Lung (tissue), 11 donors: ENCODE measurements at regions not wholly inside any gene's neighbourhood (a gene's known extent, or its start where the extent isn't known, plus 50 kb on each side); places are given as distances from the start of the nearest gene placed in this dataset.
A peak's percentile ranks its signal among the peaks of the same experiment; 100 is the strongest.

ENCODE experiments used
- ATAC-seq: fragments of 200-7000 bp; cut with Tn5 transposase; one replicate; pipeline ENCODE4 v1.9.1; 2020; ENCODE audit warnings: moderate number of reproducible peaks; ENCODE audit not compliant: insufficient read depth, low FRiP score
- DNase-seq, 3 donors: peaks; one replicate each; pipeline ENCODE4 v3.0.0-alpha.2; 2013 to 2017
- H3K27ac ChIP-seq, 2 donors: one replicate each; pipeline ENCODE4 v1.5.1; 2013; ENCODE audit warnings: mild to moderate bottlenecking in 2 of 2, moderate library complexity in 2 of 2, control low read depth in 1 of 2, inconsistent platforms in 1 of 2, low read depth in 1 of 2, low read length in 1 of 2
- H3K27me3 ChIP-seq, 3 donors: one replicate each; pipeline ENCODE4 v1.5.1; 2013; ENCODE audit warnings: low read length in 2 of 3; ENCODE audit not compliant: control insufficient read depth in 3 of 3, insufficient read depth in 3 of 3
- H3K36me3 ChIP-seq, 4 donors: one replicate each; pipeline ENCODE4 v1.5.1; 2013; ENCODE audit warnings: low read length in 4 of 4, mild to moderate bottlenecking in 1 of 4, moderate library complexity in 1 of 4; ENCODE audit not compliant: control insufficient read depth in 4 of 4, insufficient read depth in 4 of 4
- H3K4me1 ChIP-seq, 5 donors: one replicate each; pipeline ENCODE4 v1.5.1; 2013; ENCODE audit warnings: low read length in 5 of 5, mild to moderate bottlenecking in 2 of 5, moderate library complexity in 1 of 5; ENCODE audit not compliant: control insufficient read depth in 5 of 5, insufficient read depth in 5 of 5
- H3K4me3 ChIP-seq: one replicate; pipeline ENCODE4 v1.5.1; 2013; ENCODE audit warnings: mild to moderate bottlenecking, control low read depth, moderate library complexity
- H3K9ac ChIP-seq, 2 donors: one replicate each; pipeline ENCODE4 v1.5.1; 2013; ENCODE audit warnings: low read length in 2 of 2, control low read depth in 1 of 2; ENCODE audit not compliant: insufficient read depth in 1 of 2
- H3K9me3 ChIP-seq, 4 donors: one replicate each; pipeline ENCODE4 v1.5.1; 2013; ENCODE audit warnings: low read length in 3 of 4, mild to moderate bottlenecking in 1 of 4, moderate library complexity in 1 of 4; ENCODE audit not compliant: control insufficient read depth in 4 of 4, insufficient read depth in 3 of 4
- WGBS, 2 donors: extraction: QIAGEN DNeasy Blood & Tissue Kit; methylation state at CpG; one replicate each; pipeline ENCODE4 v1.1.7; 2013; 5-methylcytosine and 5-hydroxymethylcytosine counted together
- TF ChIP-seq, protein P1 (sequence below): IDR thresholded peaks from 2 replicates; pipeline ENCODE4 v1.5.1; 2012; ENCODE audit warnings: mild to moderate bottlenecking; ENCODE audit errors: control extremely low read depth, extremely low read depth
- donor health status: control.
- donor health status: control.
- donor health status: Bipolar disorder and iron deficiency.
- donor health status: healthy.
- donor health status: DM: yes; HTN: yes; CAD: no.

DNA sequence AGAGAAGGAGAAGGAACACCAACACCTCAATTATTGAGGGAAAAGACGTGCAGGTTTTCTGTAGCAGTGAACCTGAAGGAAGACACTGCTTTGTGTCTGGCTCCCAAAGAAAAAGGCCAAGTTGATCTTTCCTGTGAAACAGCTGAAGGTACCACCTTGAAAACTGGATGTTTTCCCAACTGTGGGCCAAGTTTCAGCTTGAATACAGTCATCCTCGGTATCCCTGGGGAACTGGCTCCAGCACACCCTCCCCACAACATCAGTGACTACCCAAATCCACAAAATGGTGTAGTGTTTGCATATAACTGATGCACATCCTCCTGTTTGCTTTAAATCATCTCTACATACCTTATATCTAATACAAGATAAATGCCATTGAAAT is 297.0 kb upstream of the PITRM1 start:
- no peak for DNase-seq
- no peak for ATAC-seq
- TF ChIP-seq, protein P1, sequence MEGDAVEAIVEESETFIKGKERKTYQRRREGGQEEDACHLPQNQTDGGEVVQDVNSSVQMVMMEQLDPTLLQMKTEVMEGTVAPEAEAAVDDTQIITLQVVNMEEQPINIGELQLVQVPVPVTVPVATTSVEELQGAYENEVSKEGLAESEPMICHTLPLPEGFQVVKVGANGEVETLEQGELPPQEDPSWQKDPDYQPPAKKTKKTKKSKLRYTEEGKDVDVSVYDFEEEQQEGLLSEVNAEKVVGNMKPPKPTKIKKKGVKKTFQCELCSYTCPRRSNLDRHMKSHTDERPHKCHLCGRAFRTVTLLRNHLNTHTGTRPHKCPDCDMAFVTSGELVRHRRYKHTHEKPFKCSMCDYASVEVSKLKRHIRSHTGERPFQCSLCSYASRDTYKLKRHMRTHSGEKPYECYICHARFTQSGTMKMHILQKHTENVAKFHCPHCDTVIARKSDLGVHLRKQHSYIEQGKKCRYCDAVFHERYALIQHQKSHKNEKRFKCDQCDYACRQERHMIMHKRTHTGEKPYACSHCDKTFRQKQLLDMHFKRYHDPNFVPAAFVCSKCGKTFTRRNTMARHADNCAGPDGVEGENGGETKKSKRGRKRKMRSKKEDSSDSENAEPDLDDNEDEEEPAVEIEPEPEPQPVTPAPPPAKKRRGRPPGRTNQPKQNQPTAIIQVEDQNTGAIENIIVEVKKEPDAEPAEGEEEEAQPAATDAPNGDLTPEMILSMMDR = no peak
- Histone ChIP-seq H3K4me3 (no peak overlapping the region), H3K27me3 (no peaks in the 10 kb centered on the region), H3K36me3 (no peaks in the 10 kb centered on the region), H3K9ac (no peak overlapping the region), H3K9me3 (no peaks in the 10 kb centered on the region), H3K27ac (peak overlapping the region; percentile 65 to 87), H3K4me1 (peaks cover 4 to 29% (median 11%) of the 10 kb centered on the region in 5 donors)
- WGBS, 2 donors = 71 to 83% methylated on average over 2 of the region's 2 CpGs

DNA sequence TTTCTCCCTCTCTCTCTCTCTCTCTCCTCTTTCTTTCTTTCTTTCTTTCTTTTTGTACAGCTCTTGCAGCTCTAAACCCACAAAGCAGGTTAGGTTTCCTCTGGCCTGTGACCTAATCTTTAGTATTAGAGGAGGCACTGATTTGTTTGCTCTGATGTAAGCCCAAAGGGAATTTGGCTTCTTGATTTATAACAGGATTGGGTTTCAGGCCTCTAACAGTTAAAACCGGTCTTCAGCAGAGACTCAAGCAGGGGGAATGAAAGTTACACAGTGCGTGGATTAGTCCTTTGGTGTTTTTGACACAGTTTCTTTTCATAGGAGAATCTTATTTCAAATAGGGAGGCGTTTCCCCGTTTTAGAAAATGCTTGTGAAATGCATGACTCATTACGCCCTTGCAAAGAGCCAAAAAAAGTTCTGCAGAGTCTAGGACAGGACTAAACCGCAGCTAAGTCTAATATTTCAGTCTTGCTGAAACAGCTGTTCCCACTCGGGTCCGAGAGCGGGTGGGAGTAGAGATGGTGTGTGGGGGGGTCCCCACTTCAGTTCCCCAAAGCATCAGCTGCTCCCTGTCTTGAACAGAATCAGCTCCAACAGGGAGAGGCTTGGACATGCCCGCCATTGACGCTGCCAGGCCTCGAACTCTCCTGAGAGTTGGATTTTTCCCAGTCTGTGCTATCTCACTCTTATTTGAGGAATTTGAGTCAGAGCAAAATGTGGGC is 296.5 kb upstream of the PITRM1 start:
- Histone ChIP-seq H3K9me3 (no peaks in the 10 kb centered on the region), H3K4me3 (no peak overlapping the region), H3K36me3 (no peaks in the 10 kb centered on the region), H3K4me1 (peaks cover 5 to 29% (median 11%) of the 10 kb centered on the region in 5 donors), H3K9ac (peak overlapping the region in 1 of 2 donors; percentile 32), H3K27ac (peak overlapping the region; percentile 87 to 92), H3K27me3 (no peaks in the 10 kb centered on the region)
- TF ChIP-seq, protein P1 = no peak
- 32 to 33% methylated on average over 12 of the region's 12 CpGs for WGBS, 2 donors
- ATAC-seq = peak; percentile 14
- DNase-seq = peak in 2 of 3 donors; percentile 73 to 82

DNA sequence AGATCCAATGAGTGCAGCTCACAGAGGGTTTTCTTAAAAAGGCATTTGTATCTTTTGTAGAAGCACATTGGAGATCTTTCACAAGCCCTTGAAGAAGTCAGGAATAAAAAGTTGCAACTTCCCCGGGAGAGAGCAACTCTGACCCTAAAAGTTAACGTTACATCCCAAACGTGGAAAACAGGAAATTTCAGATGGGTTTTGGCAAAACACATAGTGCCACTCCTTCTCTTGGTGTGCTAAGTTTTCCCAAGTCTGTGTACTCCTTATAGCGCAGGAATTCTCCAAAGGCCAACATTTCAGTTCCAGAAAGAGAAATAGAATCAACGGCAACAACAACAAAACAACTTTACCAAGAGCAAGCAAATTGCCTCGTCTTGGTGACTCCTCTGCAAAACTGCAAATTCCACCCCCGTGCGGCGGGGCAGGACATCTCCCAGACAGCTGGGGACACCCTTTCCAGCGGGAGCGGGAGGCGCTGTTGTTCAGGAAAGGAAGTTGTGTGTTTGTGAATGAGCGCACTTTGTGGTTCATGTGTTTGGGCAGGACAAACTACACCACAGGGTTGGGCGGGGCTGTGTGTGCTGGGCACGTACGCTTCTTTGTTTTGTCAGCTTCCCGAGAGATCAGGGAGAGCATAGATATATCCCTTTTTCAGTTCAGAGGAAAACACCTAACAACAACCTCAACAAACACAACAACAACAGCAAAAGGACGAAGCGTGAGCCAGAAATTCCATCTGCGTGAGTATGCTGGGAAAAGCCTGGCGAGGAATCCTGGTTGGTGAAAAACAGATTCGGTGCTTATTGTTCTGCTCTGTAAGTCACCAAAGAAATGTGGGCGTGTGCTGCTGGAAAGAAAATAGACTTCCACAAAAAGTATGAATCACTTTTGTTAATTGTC is 294.7 kb upstream of the PITRM1 start:
- no peaks in the 10 kb centered on the region for H3K9me3 ChIP-seq
- DNase-seq = peak; percentile 33 to 65 (median 55)
- no peaks in the 10 kb centered on the region for H3K27me3 ChIP-seq
- no peaks in the 10 kb centered on the region for H3K36me3 ChIP-seq
- ATAC-seq = peak; percentile 31
- peak overlapping the region; percentile 91 to 92 for H3K27ac ChIP-seq
- H3K4me3 ChIP-seq = no peak overlapping the region
- H3K9ac ChIP-seq = peak overlapping the region in 1 of 2 donors; percentile 49
- 44 to 53% methylated on average over 23 of the region's 23 CpGs for WGBS, 2 donors
- TF ChIP-seq, protein P1 = peak; percentile 9
- peaks cover 5 to 29% (median 11%) of the 10 kb centered on the region in 5 donors for H3K4me1 ChIP-seq
